Suprapubic skin (tissue), 4 donors: ENCODE measurements at regions not wholly inside any gene's neighbourhood (a gene's known extent, or its start where the extent isn't known, plus 50 kb on each side); places are given as distances from the start of the nearest gene placed in this dataset.

Source experiments
- DNase-seq, 2 donors: peaks; one replicate each; pipeline ENCODE4 v3.0.0-alpha.2; 2019; ENCODE audit warnings: low spot score in 2 of 2
- H3K27ac ChIP-seq: fragments of 200-600 bp; sonication (generic); one replicate; pipeline ENCODE4 v1.5.1; 2019
- H3K27me3 ChIP-seq: fragments of 200-600 bp; sonication (generic); one replicate; pipeline ENCODE4 v1.5.1; 2019
- H3K36me3 ChIP-seq: fragments of 200-600 bp; sonication (generic); one replicate; pipeline ENCODE4 v1.5.1; 2019
- H3K4me1 ChIP-seq: fragments of 200-600 bp; sonication (generic); one replicate; pipeline ENCODE4 v1.5.1; 2019
- H3K4me3 ChIP-seq: fragments of 200-600 bp; sonication (generic); one replicate; pipeline ENCODE4 v1.5.1; 2019; ENCODE audit warnings: mild to moderate bottlenecking
- H3K9me3 ChIP-seq: fragments of 200-600 bp; sonication (generic); one replicate; pipeline ENCODE4 v1.5.1; 2019
- EP300 ChIP-seq: sonication (generic); formaldehyde crosslinking; IDR thresholded peaks from one replicate; pipeline ENCODE4 v1.6.1; 2017; ENCODE audit warnings: antibody characterized with exemption
- POLR2A ChIP-seq, 2 donors: fragments of 450-650 bp; IDR thresholded peaks; one replicate each; pipeline ENCODE4 v1.6.1; 2017; ENCODE audit warnings: antibody characterized with exemption in 2 of 2, mild to moderate bottlenecking in 2 of 2, moderate library complexity in 2 of 2
- POLR2AphosphoS5 ChIP-seq, 3 donors: sonication (generic); formaldehyde crosslinking; IDR thresholded peaks; one replicate each; pipeline ENCODE4 v1.6.1; 2017; ENCODE audit warnings: antibody characterized with exemption in 3 of 3
- WGBS: methylation state at CpG from one replicate; pipeline ENCODE4 v1.1.5; 2018; 5-methylcytosine and 5-hydroxymethylcytosine counted together
- TF ChIP-seq, protein P1 (sequence below), 2 donors: fragments of 200-600 bp in 1 of 2; fragments of 450-650 bp in 1 of 2; sonication (generic) in 1 of 2; IDR thresholded peaks; one replicate each; pipeline ENCODE4 v1.5.1; 2016 to 2019; ENCODE audit warnings: antibody characterized with exemption in 2 of 2, mild to moderate bottlenecking in 1 of 2, moderate library complexity in 1 of 2

DNA sequence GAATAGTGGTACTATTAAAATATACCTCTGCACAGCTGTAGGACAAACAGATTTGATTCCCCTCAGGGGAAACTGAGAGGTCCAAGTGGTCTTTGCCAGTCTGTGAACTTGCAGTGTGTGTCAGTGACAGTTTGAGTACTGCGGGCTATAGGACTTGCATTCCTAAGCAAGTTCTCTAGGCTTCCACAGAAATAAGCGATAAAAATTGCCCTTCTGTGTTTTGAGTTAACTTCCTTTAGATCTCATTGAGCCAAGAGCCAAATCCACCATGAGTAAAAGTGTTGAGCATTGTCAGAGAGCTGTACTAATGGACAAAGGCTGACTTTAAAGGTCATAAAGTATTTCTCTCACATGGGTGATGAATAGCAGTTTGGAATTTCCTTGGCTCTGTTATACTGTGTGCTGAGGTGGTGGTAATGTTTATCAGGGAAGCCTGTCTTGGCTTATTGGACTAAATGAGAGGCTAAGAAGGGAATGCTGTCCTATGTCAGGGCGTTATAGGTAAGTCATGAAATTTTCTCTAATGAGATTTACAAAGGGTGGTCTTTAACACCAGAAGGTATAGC lies 122.6 kb upstream of the MAP3K7 start:
- 83% methylated on average over 3 of the region's 3 CpGs for WGBS
- H3K4me3 ChIP-seq = no peak overlapping the region

DNA sequence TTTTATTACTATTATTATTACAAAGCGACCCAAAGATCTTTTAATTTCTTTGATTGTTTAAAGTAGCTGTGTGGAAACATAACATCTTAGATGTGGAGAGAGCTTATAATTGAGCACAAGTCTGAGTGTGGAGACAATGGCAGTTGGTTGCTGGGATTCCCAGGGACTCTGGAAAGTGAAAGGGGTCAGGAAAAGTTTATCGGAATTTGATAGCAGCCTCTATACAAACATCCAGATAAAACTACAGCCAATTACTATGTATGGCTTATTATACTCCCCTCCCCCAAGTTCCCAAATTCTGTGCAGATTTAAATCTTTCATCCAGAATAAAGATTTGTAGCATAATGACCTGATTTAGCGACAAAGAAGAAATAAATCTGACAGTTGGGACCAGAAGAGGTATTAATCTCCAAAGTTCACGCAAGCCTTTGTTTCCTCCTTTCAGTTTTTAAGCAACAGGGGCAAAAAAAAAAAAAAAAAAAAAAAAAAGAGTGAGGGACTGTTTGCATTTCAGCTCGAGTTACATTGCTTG lies 121.4 kb upstream of the MAP3K7 start:
- Histone ChIP-seq H3K9me3 (no peaks in the 10 kb centered on the region), H3K36me3 (no peaks in the 10 kb centered on the region), H3K4me1 (no peaks in the 10 kb centered on the region), H3K27me3 (no peaks in the 10 kb centered on the region), H3K27ac (no peak overlapping the region), H3K4me3 (no peak overlapping the region)
- no peak for TF ChIP-seq EP300
- TF ChIP-seq POLR2A (IDR thresholded peaks at IDR 0.05) = no peak
- no peak for TF ChIP-seq POLR2AphosphoS5 (IDR thresholded peaks at IDR 0.05)
- TF ChIP-seq, protein P1, sequence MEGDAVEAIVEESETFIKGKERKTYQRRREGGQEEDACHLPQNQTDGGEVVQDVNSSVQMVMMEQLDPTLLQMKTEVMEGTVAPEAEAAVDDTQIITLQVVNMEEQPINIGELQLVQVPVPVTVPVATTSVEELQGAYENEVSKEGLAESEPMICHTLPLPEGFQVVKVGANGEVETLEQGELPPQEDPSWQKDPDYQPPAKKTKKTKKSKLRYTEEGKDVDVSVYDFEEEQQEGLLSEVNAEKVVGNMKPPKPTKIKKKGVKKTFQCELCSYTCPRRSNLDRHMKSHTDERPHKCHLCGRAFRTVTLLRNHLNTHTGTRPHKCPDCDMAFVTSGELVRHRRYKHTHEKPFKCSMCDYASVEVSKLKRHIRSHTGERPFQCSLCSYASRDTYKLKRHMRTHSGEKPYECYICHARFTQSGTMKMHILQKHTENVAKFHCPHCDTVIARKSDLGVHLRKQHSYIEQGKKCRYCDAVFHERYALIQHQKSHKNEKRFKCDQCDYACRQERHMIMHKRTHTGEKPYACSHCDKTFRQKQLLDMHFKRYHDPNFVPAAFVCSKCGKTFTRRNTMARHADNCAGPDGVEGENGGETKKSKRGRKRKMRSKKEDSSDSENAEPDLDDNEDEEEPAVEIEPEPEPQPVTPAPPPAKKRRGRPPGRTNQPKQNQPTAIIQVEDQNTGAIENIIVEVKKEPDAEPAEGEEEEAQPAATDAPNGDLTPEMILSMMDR (IDR thresholded peaks at IDR 0.05) = no peak
- no peak for DNase-seq
- 63% methylated on average over 5 of the region's 5 CpGs for WGBS

More for the DNA sequence above, 122.6 kb upstream of the MAP3K7 start:
- no peak for DNase-seq
- no peaks in the 10 kb centered on the region for H3K9me3 ChIP-seq
- no peaks in the 10 kb centered on the region for H3K4me1 ChIP-seq
- no peak overlapping the region for H3K27ac ChIP-seq
- H3K36me3 ChIP-seq = no peaks in the 10 kb centered on the region
- no peaks in the 10 kb centered on the region for H3K27me3 ChIP-seq
- no peak for TF ChIP-seq POLR2AphosphoS5 (IDR thresholded peaks at IDR 0.05)
- TF ChIP-seq, protein P1 (IDR thresholded peaks at IDR 0.05) = no peak
- no peak for TF ChIP-seq EP300
- no peak for TF ChIP-seq POLR2A (IDR thresholded peaks at IDR 0.05)

DNA sequence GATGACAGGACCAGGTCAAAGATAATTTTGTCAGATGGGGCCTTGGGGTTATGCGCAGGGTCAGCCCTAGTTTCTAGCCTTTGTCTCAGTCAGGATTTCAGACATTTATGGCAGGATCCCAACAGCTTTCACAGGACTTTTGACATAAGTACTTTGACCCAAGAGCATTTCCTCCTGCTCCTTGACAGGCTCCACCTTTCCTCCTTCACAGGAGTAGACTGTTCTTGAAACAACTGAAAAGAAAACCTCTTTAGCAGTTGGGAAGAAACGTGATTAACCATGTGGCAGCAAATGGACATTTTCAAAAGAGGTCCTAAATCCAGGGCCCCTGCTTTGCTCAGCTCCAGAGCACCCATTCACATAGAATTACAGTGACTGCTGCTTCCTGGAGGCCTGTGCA lies 120.4 kb upstream of the MAP3K7 start:
- H3K4me1 ChIP-seq = no peaks in the 10 kb centered on the region
- WGBS = 69% methylated on average over 2 of the region's 2 CpGs
- no peaks in the 10 kb centered on the region for H3K36me3 ChIP-seq
- no peaks in the 10 kb centered on the region for H3K9me3 ChIP-seq
- no peak for DNase-seq
- H3K27ac ChIP-seq = no peak overlapping the region
- H3K4me3 ChIP-seq = no peak overlapping the region
- TF ChIP-seq EP300 = no peak
- TF ChIP-seq POLR2A (IDR thresholded peaks at IDR 0.05) = no peak
- TF ChIP-seq POLR2AphosphoS5 (IDR thresholded peaks at IDR 0.05) = no peak
- TF ChIP-seq, protein P1 (IDR thresholded peaks at IDR 0.05) = no peak
- no peaks in the 10 kb centered on the region for H3K27me3 ChIP-seq

DNA sequence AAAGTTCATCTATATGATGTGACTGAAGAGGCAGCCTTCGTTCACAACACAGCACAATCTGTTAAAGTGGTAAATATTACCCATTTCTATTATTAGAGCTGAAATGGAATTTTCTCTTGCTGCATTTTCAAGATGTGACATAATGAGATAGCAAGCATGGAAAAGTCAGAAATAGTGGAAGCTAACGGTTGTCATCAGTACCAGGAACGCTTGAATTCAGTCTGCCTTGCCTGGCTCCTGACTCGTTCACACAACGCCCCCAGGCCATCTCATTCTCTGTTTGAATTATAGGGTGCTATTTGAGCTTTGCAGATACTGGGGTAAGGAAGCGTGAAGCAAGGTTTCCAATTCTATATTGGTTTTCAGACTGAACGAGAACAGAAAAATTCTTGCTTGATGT lies 116.5 kb upstream of the MAP3K7 start:
- no peaks in the 10 kb centered on the region for H3K9me3 ChIP-seq
- WGBS = 55% methylated on average over 7 of the region's 7 CpGs
- H3K27me3 ChIP-seq = no peaks in the 10 kb centered on the region
- no peaks in the 10 kb centered on the region for H3K4me1 ChIP-seq
- H3K36me3 ChIP-seq = no peaks in the 10 kb centered on the region
- no peak overlapping the region for H3K4me3 ChIP-seq
- no peak for DNase-seq
- no peak overlapping the region for H3K27ac ChIP-seq
- TF ChIP-seq, protein P1 (IDR thresholded peaks at IDR 0.05) = no peak
- TF ChIP-seq POLR2A (IDR thresholded peaks at IDR 0.05) (no peak), EP300 (no peak), POLR2AphosphoS5 (IDR thresholded peaks at IDR 0.05) (no peak)

DNA sequence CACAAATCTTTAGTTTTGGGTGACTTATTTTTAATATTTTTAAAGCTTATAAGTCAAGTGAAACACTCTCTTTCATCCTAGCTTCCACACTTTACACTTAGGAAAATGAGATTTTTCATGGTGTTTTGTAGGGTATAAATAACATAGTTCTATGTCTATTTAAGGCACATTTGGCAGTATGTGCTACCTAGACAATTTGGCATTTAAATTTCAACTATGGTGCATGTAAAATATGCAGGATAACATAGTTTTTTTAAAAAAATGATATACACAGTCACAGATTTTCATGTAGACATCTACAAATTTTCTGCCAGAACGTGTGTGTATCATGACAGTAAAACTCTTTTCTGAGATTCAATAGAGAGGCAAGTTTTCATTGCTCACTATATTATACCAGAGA lies 115.1 kb upstream of the MAP3K7 start:
- Histone ChIP-seq H3K4me3 (no peak overlapping the region), H3K36me3 (no peaks in the 10 kb centered on the region), H3K27ac (no peak overlapping the region), H3K27me3 (no peaks in the 10 kb centered on the region), H3K9me3 (no peaks in the 10 kb centered on the region), H3K4me1 (no peaks in the 10 kb centered on the region)
- 79% methylated on average over 1 of the region's 1 CpG for WGBS
- no peak for DNase-seq
- TF ChIP-seq, protein P1 (IDR thresholded peaks at IDR 0.05) = no peak
- TF ChIP-seq POLR2AphosphoS5 (IDR thresholded peaks at IDR 0.05) (no peak), EP300 (no peak), POLR2A (IDR thresholded peaks at IDR 0.05) (no peak)
